ENCODE measurements at regions not wholly inside any gene's neighbourhood (a gene's known extent, or its start where the extent isn't known, plus 50 kb on each side); places are given as distances from the start of the nearest gene placed in this dataset.

- no peak for DNase-seq (ENCODE audit: low read depth)
- Histone ChIP-seq H3K4me1 (ENCODE audit: control insufficient read depth, insufficient read depth, low read length) (no peaks in the 10 kb centered on the region), H3K27me3 (replicated peaks; ENCODE audit: control insufficient read depth, insufficient read depth, low read length) (no peaks in the 10 kb centered on the region), H3K9ac (ENCODE audit: low read length) (no peak overlapping the region), H3K4me3 (ENCODE audit: low read length) (no peak overlapping the region), H3K9me3 (ENCODE audit: control insufficient read depth, low read length) (no peaks in the 10 kb centered on the region), H3K36me3 (ENCODE audit: control insufficient read depth, insufficient read depth, low read length, severe bottlenecking) (no peaks in the 10 kb centered on the region)
These were observed 1256.4 kb downstream of the FAM181B start for GRCh38 chr11:81477277-81477676.

GRCh38 chr11:81476345-81476744 lies 1257.3 kb downstream of the FAM181B start:
- no peaks in the 10 kb centered on the region for H3K36me3 ChIP-seq (ENCODE audit: control insufficient read depth, insufficient read depth, low read length, severe bottlenecking)
- H3K9ac ChIP-seq (ENCODE audit: low read length): no peak overlapping the region
- H3K9me3 ChIP-seq (ENCODE audit: control insufficient read depth, low read length): no peaks in the 10 kb centered on the region

GRCh38 chr11:81472646-81473045 lies 1261.0 kb downstream of the FAM181B start:
- Histone ChIP-seq H3K4me3 (ENCODE audit: low read length) (no peak overlapping the region), H3K9me3 (ENCODE audit: control insufficient read depth, low read length) (no peaks in the 10 kb centered on the region), H3K27me3 (replicated peaks; ENCODE audit: control insufficient read depth, insufficient read depth, low read length) (no peaks in the 10 kb centered on the region), H3K9ac (ENCODE audit: low read length) (no peak overlapping the region), H3K36me3 (ENCODE audit: control insufficient read depth, insufficient read depth, low read length, severe bottlenecking) (no peaks in the 10 kb centered on the region), H3K4me1 (ENCODE audit: control insufficient read depth, insufficient read depth, low read length) (no peaks in the 10 kb centered on the region)
- no peak for DNase-seq (ENCODE audit: low read depth)

More at GRCh38 chr11:81476345-81476744, 1257.3 kb downstream of the FAM181B start:
- DNase-seq (ENCODE audit: low read depth): no peak
- H3K4me3 ChIP-seq (ENCODE audit: low read length): no peak overlapping the region
- H3K27me3 ChIP-seq (replicated peaks; ENCODE audit: control insufficient read depth, insufficient read depth, low read length): no peaks in the 10 kb centered on the region
- H3K4me1 ChIP-seq (ENCODE audit: control insufficient read depth, insufficient read depth, low read length): no peaks in the 10 kb centered on the region

- Histone ChIP-seq H3K27me3 (replicated peaks; ENCODE audit: control insufficient read depth, insufficient read depth, low read length) (no peaks in the 10 kb centered on the region), H3K4me3 (ENCODE audit: low read length) (no peak overlapping the region), H3K36me3 (ENCODE audit: control insufficient read depth, insufficient read depth, low read length, severe bottlenecking) (no peaks in the 10 kb centered on the region), H3K9ac (ENCODE audit: low read length) (no peak overlapping the region), H3K9me3 (ENCODE audit: control insufficient read depth, low read length) (no peaks in the 10 kb centered on the region), H3K4me1 (ENCODE audit: control insufficient read depth, insufficient read depth, low read length) (no peaks in the 10 kb centered on the region)
- no peak for DNase-seq (ENCODE audit: low read depth)
These were observed 1263.2 kb downstream of the FAM181B start for GRCh38 chr11:81470446-81470845.

- H3K9ac ChIP-seq (ENCODE audit: low read length): no peak overlapping the region
- no peaks in the 10 kb centered on the region for H3K9me3 ChIP-seq (ENCODE audit: control insufficient read depth, low read length)
- H3K27me3 ChIP-seq (replicated peaks; ENCODE audit: control insufficient read depth, insufficient read depth, low read length): no peaks in the 10 kb centered on the region
- no peak overlapping the region for H3K4me3 ChIP-seq (ENCODE audit: low read length)
- no peaks in the 10 kb centered on the region for H3K36me3 ChIP-seq (ENCODE audit: control insufficient read depth, insufficient read depth, low read length, severe bottlenecking)
- no peak for DNase-seq (ENCODE audit: low read depth)
- no peaks in the 10 kb centered on the region for H3K4me1 ChIP-seq (ENCODE audit: control insufficient read depth, insufficient read depth, low read length)
These were observed 1273.8 kb downstream of the FAM181B start for GRCh38 chr11:81459766-81460306.

- H3K36me3 ChIP-seq (ENCODE audit: control insufficient read depth, insufficient read depth, low read length, severe bottlenecking): no peaks in the 10 kb centered on the region
- DNase-seq (ENCODE audit: low read depth): no peak
- H3K4me1 ChIP-seq (ENCODE audit: control insufficient read depth, insufficient read depth, low read length): no peaks in the 10 kb centered on the region
- H3K27me3 ChIP-seq (replicated peaks; ENCODE audit: control insufficient read depth, insufficient read depth, low read length): no peaks in the 10 kb centered on the region
- H3K4me3 ChIP-seq (ENCODE audit: low read length): no peak overlapping the region
- H3K9me3 ChIP-seq (ENCODE audit: control insufficient read depth, low read length): no peaks in the 10 kb centered on the region
- H3K9ac ChIP-seq (ENCODE audit: low read length): no peak overlapping the region
These were observed 1284.0 kb downstream of the FAM181B start for GRCh38 chr11:81449588-81450156.

GRCh38 chr11:81444297-81444696 lies 1289.4 kb downstream of the FAM181B start:
- Histone ChIP-seq H3K27me3 (replicated peaks; ENCODE audit: control insufficient read depth, insufficient read depth, low read length) (no peaks in the 10 kb centered on the region), H3K4me3 (ENCODE audit: low read length) (no peak overlapping the region), H3K9me3 (ENCODE audit: control insufficient read depth, low read length) (no peaks in the 10 kb centered on the region), H3K36me3 (ENCODE audit: control insufficient read depth, insufficient read depth, low read length, severe bottlenecking) (no peaks in the 10 kb centered on the region), H3K4me1 (ENCODE audit: control insufficient read depth, insufficient read depth, low read length) (no peaks in the 10 kb centered on the region), H3K9ac (ENCODE audit: low read length) (no peak overlapping the region)
- no peak for DNase-seq (ENCODE audit: low read depth)

- no peaks in the 10 kb centered on the region for H3K27me3 ChIP-seq (replicated peaks; ENCODE audit: control insufficient read depth, insufficient read depth, low read length)
- no peaks in the 10 kb centered on the region for H3K4me1 ChIP-seq (ENCODE audit: control insufficient read depth, insufficient read depth, low read length)
- H3K36me3 ChIP-seq (ENCODE audit: control insufficient read depth, insufficient read depth, low read length, severe bottlenecking): no peaks in the 10 kb centered on the region
- H3K9me3 ChIP-seq (ENCODE audit: control insufficient read depth, low read length): no peaks in the 10 kb centered on the region
- no peak overlapping the region for H3K4me3 ChIP-seq (ENCODE audit: low read length)
- no peak overlapping the region for H3K9ac ChIP-seq (ENCODE audit: low read length)
- DNase-seq (ENCODE audit: low read depth): no peak
These were observed 1301.3 kb downstream of the FAM181B start for GRCh38 chr11:81432333-81432732.

GRCh38 chr11:81424822-81425221 lies 1308.8 kb downstream of the FAM181B start:
- no peak overlapping the region for H3K4me3 ChIP-seq (ENCODE audit: low read length)
- H3K27me3 ChIP-seq (replicated peaks; ENCODE audit: control insufficient read depth, insufficient read depth, low read length): no peaks in the 10 kb centered on the region
- no peak for DNase-seq (ENCODE audit: low read depth)
- no peaks in the 10 kb centered on the region for H3K4me1 ChIP-seq (ENCODE audit: control insufficient read depth, insufficient read depth, low read length)
- no peaks in the 10 kb centered on the region for H3K9me3 ChIP-seq (ENCODE audit: control insufficient read depth, low read length)
- H3K9ac ChIP-seq (ENCODE audit: low read length): no peak overlapping the region
- H3K36me3 ChIP-seq (ENCODE audit: control insufficient read depth, insufficient read depth, low read length, severe bottlenecking): no peaks in the 10 kb centered on the region

- H3K9me3 ChIP-seq (ENCODE audit: control insufficient read depth, low read length): no peaks in the 10 kb centered on the region
- DNase-seq (ENCODE audit: low read depth): no peak
- no peaks in the 10 kb centered on the region for H3K4me1 ChIP-seq (ENCODE audit: control insufficient read depth, insufficient read depth, low read length)
- H3K9ac ChIP-seq (ENCODE audit: low read length): no peak overlapping the region
- no peaks in the 10 kb centered on the region for H3K27me3 ChIP-seq (replicated peaks; ENCODE audit: control insufficient read depth, insufficient read depth, low read length)
- no peak overlapping the region for H3K4me3 ChIP-seq (ENCODE audit: low read length)
- H3K36me3 ChIP-seq (ENCODE audit: control insufficient read depth, insufficient read depth, low read length, severe bottlenecking): no peaks in the 10 kb centered on the region
These were observed 1311.3 kb downstream of the FAM181B start for GRCh38 chr11:81422402-81422801.

- H3K36me3 ChIP-seq (ENCODE audit: control insufficient read depth, insufficient read depth, low read length, severe bottlenecking): no peaks in the 10 kb centered on the region
- H3K4me3 ChIP-seq (ENCODE audit: low read length): no peak overlapping the region
- no peak overlapping the region for H3K9ac ChIP-seq (ENCODE audit: low read length)
- H3K27me3 ChIP-seq (replicated peaks; ENCODE audit: control insufficient read depth, insufficient read depth, low read length): no peaks in the 10 kb centered on the region
- no peaks in the 10 kb centered on the region for H3K9me3 ChIP-seq (ENCODE audit: control insufficient read depth, low read length)
- no peaks in the 10 kb centered on the region for H3K4me1 ChIP-seq (ENCODE audit: control insufficient read depth, insufficient read depth, low read length)
- no peak for DNase-seq (ENCODE audit: low read depth)
These were observed 1312.3 kb downstream of the FAM181B start for GRCh38 chr11:81421251-81421860.

Data from adipocyte (in vitro differentiated cells).